DND-41 (cell line): ENCODE measurements at regions not wholly inside any gene's neighbourhood (a gene's known extent, or its start where the extent isn't known, plus 50 kb on each side); places are given as distances from the start of the nearest gene placed in this dataset.

Experiments
- EZH2 ChIP-seq: IDR thresholded peaks from 3 replicates; pipeline ENCODE4 v1.6.1; 2012; ENCODE audit warnings: borderline replicate concordance, low read depth, mild to moderate bottlenecking, moderate library complexity, low read length, inconsistent platforms; ENCODE audit not compliant: severe bottlenecking
- TF ChIP-seq, protein P1 (sequence below): IDR thresholded peaks from 2 replicates; pipeline ENCODE4 v1.5.1; 2012; ENCODE audit warnings: borderline replicate concordance, low read length, moderate library complexity, mild to moderate bottlenecking; ENCODE audit not compliant: poor library complexity, severe bottlenecking; ENCODE audit errors: extremely low read depth

DNA sequence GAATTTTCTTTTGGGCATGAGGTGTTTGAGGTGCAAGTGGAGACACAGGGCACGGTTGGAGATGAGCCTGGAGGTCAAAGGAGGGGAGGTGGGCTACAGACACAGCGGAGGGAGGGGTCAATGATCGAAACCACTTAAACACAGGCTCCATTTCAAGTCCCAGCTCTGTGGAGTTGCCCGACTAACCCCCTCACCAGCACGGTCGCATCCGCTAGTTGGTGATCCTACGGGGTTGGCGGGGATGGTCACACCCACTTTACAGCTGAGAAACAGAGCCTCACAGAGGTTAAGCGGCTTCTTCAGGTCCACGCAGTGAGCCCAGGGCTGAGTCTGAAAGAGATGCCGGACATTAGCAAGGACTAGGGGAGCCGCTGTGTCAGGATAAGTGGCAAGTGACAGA lies 60.1 kb upstream of the RUNX3 start:
- TF ChIP-seq, protein P1, sequence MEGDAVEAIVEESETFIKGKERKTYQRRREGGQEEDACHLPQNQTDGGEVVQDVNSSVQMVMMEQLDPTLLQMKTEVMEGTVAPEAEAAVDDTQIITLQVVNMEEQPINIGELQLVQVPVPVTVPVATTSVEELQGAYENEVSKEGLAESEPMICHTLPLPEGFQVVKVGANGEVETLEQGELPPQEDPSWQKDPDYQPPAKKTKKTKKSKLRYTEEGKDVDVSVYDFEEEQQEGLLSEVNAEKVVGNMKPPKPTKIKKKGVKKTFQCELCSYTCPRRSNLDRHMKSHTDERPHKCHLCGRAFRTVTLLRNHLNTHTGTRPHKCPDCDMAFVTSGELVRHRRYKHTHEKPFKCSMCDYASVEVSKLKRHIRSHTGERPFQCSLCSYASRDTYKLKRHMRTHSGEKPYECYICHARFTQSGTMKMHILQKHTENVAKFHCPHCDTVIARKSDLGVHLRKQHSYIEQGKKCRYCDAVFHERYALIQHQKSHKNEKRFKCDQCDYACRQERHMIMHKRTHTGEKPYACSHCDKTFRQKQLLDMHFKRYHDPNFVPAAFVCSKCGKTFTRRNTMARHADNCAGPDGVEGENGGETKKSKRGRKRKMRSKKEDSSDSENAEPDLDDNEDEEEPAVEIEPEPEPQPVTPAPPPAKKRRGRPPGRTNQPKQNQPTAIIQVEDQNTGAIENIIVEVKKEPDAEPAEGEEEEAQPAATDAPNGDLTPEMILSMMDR, result no peak
- no peak for TF ChIP-seq EZH2
